Muscle of leg (tissue), 3 donors: ENCODE measurements at regions not wholly inside any gene's neighbourhood (a gene's known extent, or its start where the extent isn't known, plus 50 kb on each side); places are given as distances from the start of the nearest gene placed in this dataset.
A peak's percentile ranks its signal among the peaks of the same experiment; 100 is the strongest.

ENCODE experiments used
- DNase-seq: peaks from one replicate; pipeline ENCODE4 v3.0.0; 2013
- H3K27ac ChIP-seq: one replicate; pipeline ENCODE4 v1.5.1; 2013; ENCODE audit warnings: mild to moderate bottlenecking, low read length, control low read depth
- H3K27me3 ChIP-seq: one replicate; pipeline ENCODE4 v1.6.1; 2013; ENCODE audit warnings: low read length; ENCODE audit not compliant: control insufficient read depth, insufficient read depth
- H3K36me3 ChIP-seq: one replicate; pipeline ENCODE4 v1.6.1; 2013; ENCODE audit warnings: low read length; ENCODE audit not compliant: control insufficient read depth, insufficient read depth
- H3K4me1 ChIP-seq: one replicate; pipeline ENCODE4 v1.6.1; 2013; ENCODE audit warnings: low read length; ENCODE audit not compliant: control insufficient read depth, insufficient read depth
- H3K4me3 ChIP-seq: one replicate; pipeline ENCODE4 v1.5.1; 2013; ENCODE audit warnings: low read length, control low read depth
- H3K9me3 ChIP-seq: replicated peaks from 2 replicates; pipeline ENCODE4 v1.6.1; 2013; ENCODE audit warnings: low read depth, low read length; ENCODE audit not compliant: control insufficient read depth
- WGBS: methylation state at CpG from one replicate; pipeline ENCODE4 v1.1.5; 2013; ENCODE audit warnings: missing lambda C conversion rate; ENCODE audit not compliant: insufficient coverage; 5-methylcytosine and 5-hydroxymethylcytosine counted together

GRCh38 chr13:88643233-88643632, 972.1 kb downstream of the SLITRK5 start:
- Histone ChIP-seq H3K4me3 (no peak overlapping the region), H3K36me3 (no peaks in the 10 kb centered on the region), H3K9me3 (peaks cover 9% of the 10 kb centered on the region), H3K27me3 (no peaks in the 10 kb centered on the region), H3K27ac (no peak overlapping the region), H3K4me1 (no peaks in the 10 kb centered on the region)
- WGBS = no CpG with 5 or more reads among the region's 2 CpGs
- DNase-seq = no peak

DNA sequence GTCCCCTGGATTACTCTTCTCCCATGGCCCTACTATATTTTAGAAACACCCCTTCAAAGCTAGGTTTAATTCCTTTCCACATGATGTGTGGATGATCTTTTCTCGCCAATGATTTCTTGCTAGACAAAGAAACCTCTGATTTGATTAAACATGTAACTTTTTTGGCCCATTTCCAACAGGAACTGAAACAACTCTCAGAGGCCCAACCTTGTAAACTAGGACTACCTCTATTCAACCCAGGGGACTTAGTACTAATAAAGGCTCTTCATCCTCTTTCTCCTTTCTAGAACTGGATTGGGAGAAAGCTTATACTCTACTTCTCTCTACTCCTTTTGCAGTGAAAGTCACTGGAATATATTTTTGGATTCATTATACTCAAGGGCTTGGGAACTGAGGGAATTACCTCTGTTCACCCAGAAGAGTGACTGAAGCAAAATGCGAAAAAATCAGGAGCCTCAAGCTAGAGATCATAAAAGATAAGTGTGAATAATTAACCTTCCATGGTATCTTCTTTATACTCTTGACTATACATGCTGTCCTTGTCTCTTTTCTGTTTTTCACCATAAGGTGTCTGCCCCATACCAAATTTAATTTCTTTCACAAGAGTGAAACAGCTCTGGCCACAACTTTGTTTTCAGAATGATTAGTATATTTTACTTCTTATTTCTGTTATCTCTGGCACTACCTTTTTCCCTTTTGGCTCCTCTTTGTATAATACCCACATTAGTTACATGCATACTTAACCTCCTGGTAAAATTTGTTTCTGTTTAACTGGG, 977.6 kb downstream of the SLITRK5 start:
- WGBS = no CpG with 5 or more reads among the region's 2 CpGs
- H3K27me3 ChIP-seq = no peaks in the 10 kb centered on the region
- H3K4me3 ChIP-seq = no peak overlapping the region
- H3K27ac ChIP-seq = no peak overlapping the region
- no peaks in the 10 kb centered on the region for H3K36me3 ChIP-seq
- H3K9me3 ChIP-seq = peaks cover under 1% of the 10 kb centered on the region
- no peaks in the 10 kb centered on the region for H3K4me1 ChIP-seq
- DNase-seq = no peak

GRCh38 chr13:88649855-88650254, 978.7 kb downstream of the SLITRK5 start:
- DNase-seq = no peak
- H3K9me3 ChIP-seq = no peaks in the 10 kb centered on the region
- WGBS = no CpG with 5 or more reads among the region's 4 CpGs
- H3K27ac ChIP-seq = no peak overlapping the region
- H3K36me3 ChIP-seq = no peaks in the 10 kb centered on the region
- H3K4me1 ChIP-seq = no peaks in the 10 kb centered on the region
- no peak overlapping the region for H3K4me3 ChIP-seq
- H3K27me3 ChIP-seq = no peaks in the 10 kb centered on the region

DNA sequence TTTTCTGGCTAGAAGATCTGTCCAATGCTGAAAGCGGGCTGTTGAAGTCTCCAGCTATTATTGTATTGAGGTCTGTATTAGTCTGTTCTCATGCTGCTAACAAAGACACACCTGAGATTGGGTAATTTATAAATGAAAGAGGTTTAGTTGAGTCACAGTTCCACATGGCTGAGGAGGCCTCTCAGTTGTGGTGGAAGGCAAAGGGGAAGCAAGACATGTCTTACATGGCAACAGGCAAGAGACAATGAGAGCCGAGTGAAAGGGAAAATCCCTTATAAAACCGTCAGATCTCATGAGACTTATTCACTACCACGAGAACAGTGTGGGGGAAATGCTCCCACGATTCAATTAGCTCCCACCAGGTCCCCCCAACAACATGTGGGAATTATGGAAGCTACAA, 980.4 kb downstream of the SLITRK5 start:
- no peaks in the 10 kb centered on the region for H3K4me1 ChIP-seq
- H3K27ac ChIP-seq = no peak overlapping the region
- H3K4me3 ChIP-seq = no peak overlapping the region
- no peaks in the 10 kb centered on the region for H3K9me3 ChIP-seq
- 100% methylated on average over 1 of the region's 5 CpGs for WGBS
- DNase-seq = no peak
- H3K27me3 ChIP-seq = no peaks in the 10 kb centered on the region
- no peaks in the 10 kb centered on the region for H3K36me3 ChIP-seq

DNA sequence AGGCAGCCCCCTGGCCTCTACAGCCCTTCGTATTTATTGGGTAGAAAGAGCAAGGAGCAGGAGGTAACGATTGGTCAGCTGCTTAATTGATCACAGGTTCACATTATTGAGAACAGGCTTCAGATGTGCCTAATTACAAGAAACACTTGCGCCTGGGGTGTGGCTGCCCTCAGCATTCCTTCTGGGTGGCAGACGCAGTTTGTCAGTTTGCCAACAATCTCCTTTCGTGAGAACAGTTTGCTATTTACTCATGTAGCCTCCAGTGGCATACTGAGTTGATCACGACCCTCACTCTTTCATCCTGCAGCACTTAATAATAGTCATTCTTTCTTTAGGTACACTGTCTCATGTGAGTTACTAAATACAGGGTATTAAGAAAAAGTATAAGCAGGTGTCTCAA, 985.6 kb downstream of the SLITRK5 start:
- no peak overlapping the region for H3K27ac ChIP-seq
- peak; percentile 2 for DNase-seq
- WGBS = 56% methylated on average over 2 of the region's 6 CpGs
- no peaks in the 10 kb centered on the region for H3K4me1 ChIP-seq
- H3K27me3 ChIP-seq = no peaks in the 10 kb centered on the region
- no peaks in the 10 kb centered on the region for H3K36me3 ChIP-seq
- H3K4me3 ChIP-seq = no peak overlapping the region
- H3K9me3 ChIP-seq = peaks cover 3% of the 10 kb centered on the region

DNA sequence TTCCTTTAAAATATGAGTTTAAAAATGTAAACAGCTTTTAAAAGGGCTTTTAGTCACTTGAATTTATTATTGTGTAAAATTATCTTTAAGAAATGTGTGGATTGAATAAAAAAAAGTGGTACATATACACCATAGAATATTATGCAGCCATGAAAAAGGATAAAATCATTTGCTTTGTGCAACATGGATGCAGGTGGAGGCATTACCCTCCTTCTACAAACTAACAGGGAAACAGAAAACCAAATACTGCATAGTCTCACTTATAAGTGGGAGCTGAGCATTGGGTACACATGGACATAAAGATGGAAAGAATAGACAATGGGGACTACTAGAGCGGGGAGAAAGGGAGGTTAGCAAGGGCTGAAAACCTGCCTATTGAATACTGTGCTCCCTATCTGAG, 999.3 kb downstream of the SLITRK5 start:
- Histone ChIP-seq H3K4me3 (no peak overlapping the region), H3K4me1 (no peaks in the 10 kb centered on the region), H3K36me3 (no peaks in the 10 kb centered on the region), H3K27me3 (no peaks in the 10 kb centered on the region), H3K27ac (no peak overlapping the region), H3K9me3 (no peaks in the 10 kb centered on the region)
- WGBS = no CpG with 5 or more reads among the region's 1 CpG
- DNase-seq = no peak

DNA sequence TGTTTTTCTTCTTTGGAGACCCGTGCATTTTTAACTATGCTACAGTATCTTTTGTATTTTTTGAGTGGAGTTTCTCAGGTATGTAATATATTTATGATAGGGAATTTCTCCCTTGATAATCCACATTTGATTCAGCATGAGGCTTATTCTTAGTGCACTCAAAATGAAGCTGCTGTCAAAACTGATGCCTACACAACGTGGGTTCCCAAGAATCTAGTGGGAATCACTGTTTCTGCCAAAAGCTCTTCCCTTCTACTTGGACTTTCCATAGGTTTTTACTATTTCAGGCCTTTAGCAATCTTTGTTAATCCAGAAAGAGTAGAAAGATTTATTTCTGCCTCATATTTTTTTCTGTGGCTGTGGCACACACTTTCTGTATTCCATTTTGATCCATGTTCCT, 1003.7 kb downstream of the SLITRK5 start:
- no peak for DNase-seq

GRCh38 chr13:88675347-88675996, 1004.3 kb downstream of the SLITRK5 start:
- WGBS = no CpG with 5 or more reads among the region's 2 CpGs
- no peaks in the 10 kb centered on the region for H3K36me3 ChIP-seq
- DNase-seq = no peak

More for the DNA sequence above, 1003.7 kb downstream of the SLITRK5 start:
- 25% methylated on average over 1 of the region's 2 CpGs for WGBS
- Histone ChIP-seq H3K4me1 (no peaks in the 10 kb centered on the region), H3K27ac (no peak overlapping the region), H3K9me3 (no peaks in the 10 kb centered on the region), H3K36me3 (no peaks in the 10 kb centered on the region), H3K27me3 (no peaks in the 10 kb centered on the region), H3K4me3 (no peak overlapping the region)

GRCh38 chr13:88676016-88676415, 1004.8 kb downstream of the SLITRK5 start:
- no peaks in the 10 kb centered on the region for H3K27me3 ChIP-seq
- H3K4me1 ChIP-seq = no peaks in the 10 kb centered on the region
- no peak for DNase-seq

More at GRCh38 chr13:88675347-88675996, 1004.3 kb downstream of the SLITRK5 start:
- Histone ChIP-seq H3K27me3 (no peaks in the 10 kb centered on the region), H3K9me3 (no peaks in the 10 kb centered on the region), H3K4me1 (no peaks in the 10 kb centered on the region), H3K27ac (no peak overlapping the region), H3K4me3 (no peak overlapping the region)

GRCh38 chr13:88685459-88685858, 1014.3 kb downstream of the SLITRK5 start:
- H3K27ac ChIP-seq = no peak overlapping the region
- WGBS = no CpG with 5 or more reads among the region's 2 CpGs
- no peak overlapping the region for H3K4me3 ChIP-seq
- no peaks in the 10 kb centered on the region for H3K9me3 ChIP-seq
- no peaks in the 10 kb centered on the region for H3K27me3 ChIP-seq
- no peaks in the 10 kb centered on the region for H3K4me1 ChIP-seq
- DNase-seq = no peak
- no peaks in the 10 kb centered on the region for H3K36me3 ChIP-seq

More at GRCh38 chr13:88676016-88676415, 1004.8 kb downstream of the SLITRK5 start:
- H3K9me3 ChIP-seq = no peaks in the 10 kb centered on the region
- H3K36me3 ChIP-seq = no peaks in the 10 kb centered on the region
- H3K27ac ChIP-seq = no peak overlapping the region
- no peak overlapping the region for H3K4me3 ChIP-seq
